Lower lobe of right lung (tissue), 2 donors: ENCODE measurements at regions not wholly inside any gene's neighbourhood (a gene's known extent, or its start where the extent isn't known, plus 50 kb on each side); places are given as distances from the start of the nearest gene placed in this dataset.

ENCODE experiments used
- ATAC-seq, 2 donors: fragments of 200-7000 bp; cut with Tn5 transposase; one replicate each; pipeline ENCODE4 v1.9.1; 2020 to 2022; ENCODE audit warnings: mild to moderate bottlenecking in 2 of 2, moderate library complexity in 2 of 2
- DNase-seq: peaks from one replicate; pipeline ENCODE4 v3.0.0-alpha.2; 2020
- H3K27ac ChIP-seq: fragments of 200-600 bp; one replicate; pipeline ENCODE4 v1.8.0; 2022
- H3K27me3 ChIP-seq: fragments of 200-600 bp; one replicate; pipeline ENCODE4 v1.8.0; 2022; ENCODE audit warnings: low read depth
- H3K36me3 ChIP-seq: fragments of 200-600 bp; one replicate; pipeline ENCODE4 v1.8.0; 2022; ENCODE audit warnings: mild to moderate bottlenecking
- H3K4me1 ChIP-seq: fragments of 200-600 bp; one replicate; pipeline ENCODE4 v1.8.0; 2022
- H3K4me3 ChIP-seq: fragments of 200-600 bp; one replicate; pipeline ENCODE4 v1.8.0; 2022; ENCODE audit warnings: mild to moderate bottlenecking
- H3K9me3 ChIP-seq: fragments of 200-600 bp; one replicate; pipeline ENCODE4 v1.8.0; 2022
- intact Hi-C: fragments of 100-400 bp; cut with DNase I; formaldehyde crosslinking; loops from one replicate; pipeline ENCODE4 v1.11.0; 2022
- TF ChIP-seq, protein P1 (sequence below): fragments of 200-600 bp; IDR thresholded peaks from one replicate; pipeline ENCODE4 v1.8.0; 2022; ENCODE audit warnings: antibody characterized with exemption, mild to moderate bottlenecking
- donor health status: DM: no; HTN: yes; CAD: no; lungs with severe emphysema.

DNA sequence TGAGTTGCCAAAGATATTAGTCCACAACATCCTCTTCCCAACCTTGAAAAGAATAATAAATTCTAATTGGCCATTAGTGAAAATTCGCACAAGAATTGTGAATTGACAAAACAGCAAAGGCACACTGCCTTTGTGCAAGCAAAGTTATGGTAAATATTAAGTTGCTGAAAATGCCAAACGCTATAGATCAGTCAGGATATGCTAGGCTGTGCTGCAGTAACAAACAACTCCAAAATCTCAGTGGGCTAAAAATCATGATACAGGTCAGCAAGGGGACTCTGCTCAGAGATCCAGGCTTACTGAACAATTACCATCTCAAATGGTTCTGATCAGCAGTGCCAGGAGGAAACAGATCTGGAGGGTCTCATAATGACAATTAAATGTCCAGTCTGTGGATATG lies 238.0 kb upstream of the IGF1R start:
- DNase-seq (no peak), ATAC-seq (no peak)
- TF ChIP-seq, protein P1, sequence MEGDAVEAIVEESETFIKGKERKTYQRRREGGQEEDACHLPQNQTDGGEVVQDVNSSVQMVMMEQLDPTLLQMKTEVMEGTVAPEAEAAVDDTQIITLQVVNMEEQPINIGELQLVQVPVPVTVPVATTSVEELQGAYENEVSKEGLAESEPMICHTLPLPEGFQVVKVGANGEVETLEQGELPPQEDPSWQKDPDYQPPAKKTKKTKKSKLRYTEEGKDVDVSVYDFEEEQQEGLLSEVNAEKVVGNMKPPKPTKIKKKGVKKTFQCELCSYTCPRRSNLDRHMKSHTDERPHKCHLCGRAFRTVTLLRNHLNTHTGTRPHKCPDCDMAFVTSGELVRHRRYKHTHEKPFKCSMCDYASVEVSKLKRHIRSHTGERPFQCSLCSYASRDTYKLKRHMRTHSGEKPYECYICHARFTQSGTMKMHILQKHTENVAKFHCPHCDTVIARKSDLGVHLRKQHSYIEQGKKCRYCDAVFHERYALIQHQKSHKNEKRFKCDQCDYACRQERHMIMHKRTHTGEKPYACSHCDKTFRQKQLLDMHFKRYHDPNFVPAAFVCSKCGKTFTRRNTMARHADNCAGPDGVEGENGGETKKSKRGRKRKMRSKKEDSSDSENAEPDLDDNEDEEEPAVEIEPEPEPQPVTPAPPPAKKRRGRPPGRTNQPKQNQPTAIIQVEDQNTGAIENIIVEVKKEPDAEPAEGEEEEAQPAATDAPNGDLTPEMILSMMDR = no peak
- intact Hi-C loops = no loop called here
- Histone ChIP-seq H3K4me3 (no peak overlapping the region), H3K27ac (no peak overlapping the region), H3K27me3 (no peaks in the 10 kb centered on the region), H3K4me1 (no peaks in the 10 kb centered on the region), H3K9me3 (no peaks in the 10 kb centered on the region), H3K36me3 (no peaks in the 10 kb centered on the region)

DNA sequence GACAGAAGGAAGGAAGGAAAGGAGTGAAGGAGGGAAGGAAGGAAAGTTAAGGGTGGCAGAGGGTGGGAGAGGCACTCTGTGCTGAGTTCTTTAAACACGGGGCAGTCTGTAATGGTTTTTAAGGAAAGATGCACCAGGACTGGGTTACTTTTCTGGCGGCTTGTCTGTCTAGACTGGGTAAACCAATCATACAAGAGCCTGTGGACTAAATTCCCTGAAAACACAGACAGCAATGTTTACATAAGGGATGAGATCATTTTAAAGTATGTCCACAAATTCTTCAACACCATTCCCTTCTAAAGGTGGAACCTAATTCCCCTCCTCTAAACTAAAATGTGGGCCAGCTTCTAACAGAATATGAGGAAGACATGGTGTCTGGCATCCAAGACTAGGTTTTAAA lies 235.5 kb upstream of the IGF1R start:
- no peak for ATAC-seq

DNA sequence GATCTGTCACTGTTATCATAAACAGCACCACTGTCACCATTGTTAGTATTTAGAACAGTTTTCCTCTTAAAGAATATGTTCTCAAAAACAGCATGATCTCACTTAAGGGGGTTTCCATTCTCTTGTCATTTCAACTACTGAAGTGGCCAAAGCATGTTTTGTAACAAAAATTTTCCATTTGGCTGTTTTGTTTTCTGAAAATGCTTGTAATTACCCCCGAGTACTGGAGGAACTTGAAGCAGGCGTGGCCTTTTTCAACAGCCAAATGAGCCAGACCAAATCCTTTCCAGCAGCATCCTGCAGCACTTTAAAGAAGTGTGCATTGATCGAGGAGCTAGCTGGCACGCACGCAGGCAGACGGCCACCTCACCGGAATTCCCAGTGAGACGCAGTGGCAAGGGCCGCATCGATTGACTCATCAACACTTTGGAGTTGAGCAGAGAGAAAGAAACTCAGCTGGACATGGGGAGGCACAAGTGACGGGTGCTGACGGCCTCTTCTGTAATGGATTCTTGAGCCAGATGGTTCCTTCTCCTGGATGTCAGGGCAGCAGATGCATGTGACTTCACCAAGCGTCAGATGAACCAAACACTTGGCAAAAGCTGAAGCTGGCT lies 234.3 kb upstream of the IGF1R start:
- no peaks in the 10 kb centered on the region for H3K27me3 ChIP-seq
- H3K4me1 ChIP-seq = peaks cover 11% of the 10 kb centered on the region
- TF ChIP-seq, protein P1 = no peak
- no peaks in the 10 kb centered on the region for H3K36me3 ChIP-seq
- ATAC-seq (peak in 1 of 2 donors; percentile 20), DNase-seq (no peak)
- intact Hi-C loops = no loop called here
- H3K27ac ChIP-seq = no peak overlapping the region
- H3K9me3 ChIP-seq = no peaks in the 10 kb centered on the region
- no peak overlapping the region for H3K4me3 ChIP-seq

More for the DNA sequence above, 235.5 kb upstream of the IGF1R start:
- intact Hi-C loops = no loop called here
- Histone ChIP-seq H3K36me3 (no peaks in the 10 kb centered on the region), H3K4me1 (peaks cover 11% of the 10 kb centered on the region), H3K27ac (no peak overlapping the region), H3K27me3 (no peaks in the 10 kb centered on the region), H3K4me3 (no peak overlapping the region), H3K9me3 (no peaks in the 10 kb centered on the region)
- TF ChIP-seq, protein P1 = no peak
- DNase-seq = no peak

DNA sequence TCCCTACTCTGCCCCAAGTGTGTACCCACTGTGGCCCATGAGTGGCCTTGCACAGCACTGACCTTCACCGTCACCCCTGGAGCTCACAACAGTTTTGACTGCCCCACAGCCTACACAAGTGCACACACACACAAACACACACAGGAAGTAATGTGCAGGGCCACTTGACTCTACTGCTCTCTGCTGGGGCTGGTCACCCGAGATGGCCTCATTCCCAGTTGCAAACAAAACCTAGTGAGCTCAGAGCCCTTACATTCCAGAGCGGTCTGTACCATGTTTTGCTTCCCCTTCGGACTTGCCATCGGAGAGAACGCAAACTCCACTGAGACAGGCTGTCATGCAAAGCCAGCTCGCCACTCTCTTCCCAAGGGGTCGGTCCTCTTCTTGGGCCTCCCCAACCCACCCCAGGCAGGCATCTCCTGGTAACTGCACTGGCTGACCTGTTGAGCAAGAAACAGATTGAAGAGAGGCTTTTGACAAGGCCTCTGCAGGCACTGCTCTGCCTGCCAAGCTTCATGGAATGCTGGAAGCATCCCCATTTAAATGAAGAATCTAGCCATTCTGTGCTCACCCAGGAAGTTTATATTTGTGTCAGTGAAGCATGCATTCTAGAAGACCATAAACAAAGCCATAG lies 232.0 kb upstream of the IGF1R start:
- H3K27me3 ChIP-seq = peaks cover 11% of the 10 kb centered on the region
- H3K4me3 ChIP-seq = no peak overlapping the region
- TF ChIP-seq, protein P1 = no peak
- H3K27ac ChIP-seq = peak overlapping the region; percentile 18
- ATAC-seq (peak; percentile 71 to 76), DNase-seq (no peak)
- no peaks in the 10 kb centered on the region for H3K36me3 ChIP-seq
- intact Hi-C loops = no loop called here
- H3K4me1 ChIP-seq = peaks cover 15% of the 10 kb centered on the region
- no peaks in the 10 kb centered on the region for H3K9me3 ChIP-seq

DNA sequence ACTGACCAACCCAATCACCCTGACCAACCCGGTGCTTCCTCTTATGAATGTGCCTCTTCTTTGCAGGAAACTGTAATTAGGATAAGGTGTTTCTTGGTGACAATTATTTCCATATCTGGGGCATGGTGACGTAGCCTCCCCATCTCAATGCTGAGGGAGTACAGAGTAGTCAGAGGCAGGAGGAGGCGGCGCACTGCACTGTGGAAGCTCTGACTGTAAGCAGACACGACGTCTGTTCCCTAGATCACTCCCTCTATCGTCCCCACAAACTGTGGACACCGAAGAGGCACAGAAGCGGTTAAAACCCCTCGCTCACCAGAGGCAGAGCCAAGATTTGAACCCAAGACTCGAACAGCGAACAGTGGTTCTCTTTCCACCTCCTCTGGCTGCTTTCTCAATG lies 231.0 kb upstream of the IGF1R start:
- H3K9me3 ChIP-seq = no peaks in the 10 kb centered on the region

More for the DNA sequence above, 231.0 kb upstream of the IGF1R start:
- H3K36me3 ChIP-seq = no peaks in the 10 kb centered on the region
- no peak overlapping the region for H3K4me3 ChIP-seq
- no peak for DNase-seq
- peaks cover 21% of the 10 kb centered on the region for H3K27me3 ChIP-seq
- peaks cover 23% of the 10 kb centered on the region for H3K4me1 ChIP-seq
- intact Hi-C loops = no loop called here
- TF ChIP-seq, protein P1 = no peak
- no peak overlapping the region for H3K27ac ChIP-seq
- ATAC-seq = no peak
